SK-N-MC (cell line): ENCODE measurements at regions not wholly inside any gene's neighbourhood (a gene's known extent, or its start where the extent isn't known, plus 50 kb on each side); places are given as distances from the start of the nearest gene placed in this dataset.

Experiments
- EZH2 ChIP-seq: fragments of 200-600 bp; sonication (generic); IDR thresholded peaks from one replicate; pipeline ENCODE4 v1.6.1; 2017; ENCODE audit warnings: antibody characterized with exemption
- POLR2AphosphoS5 ChIP-seq: IDR thresholded peaks from 2 replicates; pipeline ENCODE4 v1.6.1; 2012; ENCODE audit warnings: mild to moderate bottlenecking, low read depth, low read length, borderline replicate concordance

DNA sequence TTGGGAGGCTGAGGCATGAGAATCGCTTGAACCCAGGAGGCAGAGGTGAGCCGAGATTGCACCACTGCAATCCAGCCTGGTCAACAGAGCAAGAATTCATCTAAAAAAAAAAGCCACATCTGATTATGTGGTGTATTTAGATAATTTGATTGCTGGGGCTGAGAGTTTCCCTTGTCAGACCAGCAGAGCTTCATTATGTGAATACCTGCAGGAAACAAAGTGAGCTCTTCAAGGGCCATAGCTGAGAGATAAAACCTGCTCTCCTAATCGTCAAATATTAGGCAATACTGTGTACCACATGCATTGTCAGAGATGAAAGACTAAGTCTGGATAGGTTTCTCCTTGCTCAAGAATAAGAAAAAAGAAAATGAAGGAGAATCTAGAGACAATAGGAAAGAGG lies 800.0 kb upstream of the IGFBP7 start:
- TF ChIP-seq POLR2AphosphoS5 (no peak), EZH2 (no peak)
